ENCODE measurements at regions not wholly inside any gene's neighbourhood (a gene's known extent, or its start where the extent isn't known, plus 50 kb on each side); places are given as distances from the start of the nearest gene placed in this dataset.

DNA sequence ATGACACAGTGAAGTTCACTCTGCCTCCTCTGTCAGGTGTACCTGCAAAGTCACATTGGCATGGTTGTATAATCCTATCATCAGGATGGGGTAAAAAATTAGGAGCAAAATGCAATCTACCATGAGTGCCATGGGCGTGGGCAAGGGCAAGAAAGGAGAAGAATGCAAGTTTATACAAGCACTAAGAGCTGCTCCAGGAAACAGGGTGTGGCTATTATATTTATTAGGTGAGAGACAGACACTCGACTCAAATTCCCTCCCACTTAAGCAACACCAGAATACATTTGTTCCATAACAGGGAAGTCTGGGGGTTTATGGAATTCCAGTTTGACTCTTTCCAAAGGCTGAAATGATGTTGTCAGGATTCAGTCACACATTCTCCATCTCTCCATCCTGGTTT lies 378.8 kb downstream of the BCOR start:
- Histone ChIP-seq H2AFZ (ENCODE audit: low read depth) (no peak overlapping the region), H3K4me1 (ENCODE audit: low read depth, poor library complexity, severe bottlenecking) (no peaks in the 10 kb centered on the region), H3K36me3 (ENCODE audit: insufficient read depth) (no peaks in the 10 kb centered on the region), H3K79me2 (ENCODE audit: insufficient read depth, low read depth) (no peaks in the 10 kb centered on the region), H3K27ac (no peak overlapping the region), H3K4me2 (no peak overlapping the region), H3K4me3 (IDR thresholded peaks at IDR 0.05; ENCODE audit: insufficient read depth, low read depth, low read length) (no peak overlapping the region), H3K9ac (no peak overlapping the region), H3K27me3 (ENCODE audit: insufficient read depth, low read depth) (no peaks in the 10 kb centered on the region), H4K20me1 (ENCODE audit: insufficient read depth) (no peaks in the 10 kb centered on the region)
- TF ChIP-seq, protein P1, sequence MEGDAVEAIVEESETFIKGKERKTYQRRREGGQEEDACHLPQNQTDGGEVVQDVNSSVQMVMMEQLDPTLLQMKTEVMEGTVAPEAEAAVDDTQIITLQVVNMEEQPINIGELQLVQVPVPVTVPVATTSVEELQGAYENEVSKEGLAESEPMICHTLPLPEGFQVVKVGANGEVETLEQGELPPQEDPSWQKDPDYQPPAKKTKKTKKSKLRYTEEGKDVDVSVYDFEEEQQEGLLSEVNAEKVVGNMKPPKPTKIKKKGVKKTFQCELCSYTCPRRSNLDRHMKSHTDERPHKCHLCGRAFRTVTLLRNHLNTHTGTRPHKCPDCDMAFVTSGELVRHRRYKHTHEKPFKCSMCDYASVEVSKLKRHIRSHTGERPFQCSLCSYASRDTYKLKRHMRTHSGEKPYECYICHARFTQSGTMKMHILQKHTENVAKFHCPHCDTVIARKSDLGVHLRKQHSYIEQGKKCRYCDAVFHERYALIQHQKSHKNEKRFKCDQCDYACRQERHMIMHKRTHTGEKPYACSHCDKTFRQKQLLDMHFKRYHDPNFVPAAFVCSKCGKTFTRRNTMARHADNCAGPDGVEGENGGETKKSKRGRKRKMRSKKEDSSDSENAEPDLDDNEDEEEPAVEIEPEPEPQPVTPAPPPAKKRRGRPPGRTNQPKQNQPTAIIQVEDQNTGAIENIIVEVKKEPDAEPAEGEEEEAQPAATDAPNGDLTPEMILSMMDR (conservative IDR thresholded peaks at IDR 0.05; ENCODE audit: low read depth, low read length) = no peak

DNA sequence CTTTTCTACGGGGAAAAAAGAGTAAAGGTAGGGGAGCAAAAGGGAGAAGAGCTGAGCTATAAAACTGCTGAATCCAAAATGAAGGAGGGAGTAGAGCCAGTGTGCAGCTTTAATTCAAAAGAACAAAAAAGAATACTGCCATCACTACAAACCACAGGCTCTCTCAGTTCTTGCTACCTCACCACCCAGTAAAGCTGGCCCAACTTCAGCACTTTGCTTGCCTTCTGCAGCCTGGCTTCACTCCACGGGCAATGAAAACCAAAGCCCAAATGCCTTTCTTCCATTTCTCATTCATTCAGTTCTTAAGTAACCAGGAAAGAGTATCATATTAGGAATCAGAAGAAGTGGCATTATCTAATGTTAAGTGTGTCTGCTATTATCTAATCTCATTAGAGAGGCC lies 376.8 kb downstream of the BCOR start:
- Histone ChIP-seq H3K4me1 (ENCODE audit: low read depth, poor library complexity, severe bottlenecking) (no peaks in the 10 kb centered on the region), H3K27ac (no peak overlapping the region)
- TF ChIP-seq, protein P1 (conservative IDR thresholded peaks at IDR 0.05; ENCODE audit: low read depth, low read length) = no peak

DNA sequence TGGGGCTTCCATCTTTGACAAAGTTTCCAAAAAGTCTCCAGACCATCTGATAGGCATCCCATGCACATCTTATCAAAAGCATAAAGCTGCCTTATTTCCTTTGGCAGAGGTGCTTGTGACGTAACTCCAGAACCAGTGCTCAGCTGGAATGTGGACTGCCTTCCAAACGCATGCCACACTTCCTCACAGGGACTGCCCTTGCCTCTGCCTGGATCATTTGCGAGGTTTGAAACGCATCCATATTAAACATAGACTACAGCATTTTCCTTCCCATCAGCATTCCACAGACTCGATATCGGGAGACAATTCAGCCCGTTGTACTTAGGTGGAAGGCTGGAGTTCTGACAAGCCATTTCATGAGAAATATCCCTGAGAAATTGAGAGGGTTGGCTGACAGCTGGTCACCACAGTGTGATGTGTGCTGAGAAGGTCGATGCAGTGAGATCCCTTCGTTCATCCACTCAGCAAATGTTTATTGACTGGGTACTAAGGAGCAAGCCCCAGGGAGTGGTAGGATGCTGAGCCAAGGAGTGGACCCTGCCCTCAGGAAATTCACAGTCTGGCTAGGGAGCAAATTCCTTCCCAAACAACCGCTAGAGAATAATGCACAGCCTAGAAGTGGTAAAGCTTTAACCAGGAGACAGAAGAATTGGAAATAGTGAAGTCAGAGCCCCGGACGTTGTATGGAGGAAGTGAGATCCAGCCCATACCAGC lies 376.0 kb downstream of the BCOR start:
- Histone ChIP-seq H3K4me3 (IDR thresholded peaks at IDR 0.05; ENCODE audit: insufficient read depth, low read depth, low read length) (no peak overlapping the region), H3K79me2 (ENCODE audit: insufficient read depth, low read depth) (no peaks in the 10 kb centered on the region), H3K27me3 (ENCODE audit: insufficient read depth, low read depth) (no peaks in the 10 kb centered on the region), H3K36me3 (ENCODE audit: insufficient read depth) (no peaks in the 10 kb centered on the region), H3K27ac (no peak overlapping the region), H2AFZ (ENCODE audit: low read depth) (no peak overlapping the region), H3K4me2 (no peak overlapping the region), H3K4me1 (ENCODE audit: low read depth, poor library complexity, severe bottlenecking) (no peaks in the 10 kb centered on the region), H4K20me1 (ENCODE audit: insufficient read depth) (no peaks in the 10 kb centered on the region), H3K9ac (no peak overlapping the region)
- TF ChIP-seq, protein P1 (conservative IDR thresholded peaks at IDR 0.05; ENCODE audit: low read depth, low read length) = no peak

More for the DNA sequence above, 376.8 kb downstream of the BCOR start:
- Histone ChIP-seq H2AFZ (ENCODE audit: low read depth) (no peak overlapping the region), H3K79me2 (ENCODE audit: insufficient read depth, low read depth) (no peaks in the 10 kb centered on the region), H3K36me3 (ENCODE audit: insufficient read depth) (no peaks in the 10 kb centered on the region), H4K20me1 (ENCODE audit: insufficient read depth) (no peaks in the 10 kb centered on the region), H3K4me2 (no peak overlapping the region), H3K9ac (no peak overlapping the region), H3K4me3 (IDR thresholded peaks at IDR 0.05; ENCODE audit: insufficient read depth, low read depth, low read length) (no peak overlapping the region), H3K27me3 (ENCODE audit: insufficient read depth, low read depth) (no peaks in the 10 kb centered on the region)

DNA sequence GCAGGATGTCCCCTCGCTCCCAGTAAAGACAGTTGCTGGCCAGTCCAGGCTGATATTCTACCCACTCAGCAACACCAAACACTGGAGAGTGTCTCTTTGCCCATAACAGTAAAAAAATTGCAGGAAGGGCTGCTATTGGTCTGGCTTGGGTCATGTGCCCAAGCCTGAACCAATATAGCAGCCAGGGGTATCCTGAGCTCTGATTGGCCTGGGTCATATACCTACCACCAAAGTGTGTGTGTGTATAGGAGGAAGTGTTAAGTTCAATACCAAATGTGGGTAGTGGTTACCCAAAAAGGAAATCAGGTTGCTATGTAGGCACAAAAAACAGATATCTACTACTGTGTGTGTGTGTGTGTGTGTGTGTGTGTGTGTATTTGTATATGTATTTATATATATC lies 373.2 kb downstream of the BCOR start:
- Histone ChIP-seq H3K9ac (no peak overlapping the region), H3K4me2 (no peak overlapping the region), H3K4me3 (IDR thresholded peaks at IDR 0.05; ENCODE audit: insufficient read depth, low read depth, low read length) (no peak overlapping the region), H3K4me1 (ENCODE audit: low read depth, poor library complexity, severe bottlenecking) (no peaks in the 10 kb centered on the region), H3K36me3 (ENCODE audit: insufficient read depth) (no peaks in the 10 kb centered on the region), H2AFZ (ENCODE audit: low read depth) (no peak overlapping the region), H3K27ac (no peak overlapping the region), H4K20me1 (ENCODE audit: insufficient read depth) (no peaks in the 10 kb centered on the region), H3K27me3 (ENCODE audit: insufficient read depth, low read depth) (no peaks in the 10 kb centered on the region), H3K79me2 (ENCODE audit: insufficient read depth, low read depth) (no peaks in the 10 kb centered on the region)
- TF ChIP-seq, protein P1 (conservative IDR thresholded peaks at IDR 0.05; ENCODE audit: low read depth, low read length) = no peak
